Femur (tissue), 1 donor: ENCODE measurements at regions not wholly inside any gene's neighbourhood (a gene's known extent, or its start where the extent isn't known, plus 50 kb on each side); places are given as distances from the start of the nearest gene placed in this dataset.

Experiments used
- DNase-seq: peaks from one replicate; pipeline ENCODE4 v3.0.0-alpha.2; 2017

- DNase-seq, result no peak
These were observed 199.8 kb upstream of the ZIC3 start for GRCh38 chrX:137366018-137366633.

GRCh38 chrX:137363559-137363958, 202.4 kb upstream of the ZIC3 start:
- no peak for DNase-seq

GRCh38 chrX:137362583-137362982, 203.3 kb upstream of the ZIC3 start:
- no peak for DNase-seq

GRCh38 chrX:137354851-137355250, 211.1 kb upstream of the ZIC3 start:
- DNase-seq, result no peak

- no peak for DNase-seq
These were observed 212.5 kb upstream of the ZIC3 start for GRCh38 chrX:137353404-137353803.

- no peak for DNase-seq
These were observed 213.7 kb upstream of the ZIC3 start for GRCh38 chrX:137352101-137352660.

GRCh38 chrX:137342969-137343368, 223.0 kb upstream of the ZIC3 start:
- DNase-seq, result no peak

GRCh38 chrX:137313627-137314026, 252.3 kb upstream of the ZIC3 start:
- DNase-seq, result no peak

- DNase-seq, result no peak
These were observed 260.5 kb upstream of the ZIC3 start for GRCh38 chrX:137305404-137305803.

- no peak for DNase-seq
These were observed 263.4 kb upstream of the GPR101 start for GRCh38 chrX:137297167-137297566.

- no peak for DNase-seq
These were observed 256.2 kb upstream of the GPR101 start for GRCh38 chrX:137290011-137290410.

GRCh38 chrX:137287191-137287590, 253.4 kb upstream of the GPR101 start:
- DNase-seq, result no peak

- DNase-seq, result no peak
These were observed 252.6 kb upstream of the GPR101 start for GRCh38 chrX:137286423-137286822.

- no peak for DNase-seq
These were observed 245.0 kb upstream of the GPR101 start for GRCh38 chrX:137278825-137279224.

GRCh38 chrX:137263374-137263773, 229.6 kb upstream of the GPR101 start:
- no peak for DNase-seq

- DNase-seq, result no peak
These were observed 211.4 kb upstream of the GPR101 start for GRCh38 chrX:137245183-137245582.

GRCh38 chrX:137236837-137237236, 203.0 kb upstream of the GPR101 start:
- no peak for DNase-seq

- no peak for DNase-seq
These were observed 201.0 kb upstream of the GPR101 start for GRCh38 chrX:137234651-137235402.

- no peak for DNase-seq
These were observed 199.7 kb upstream of the GPR101 start for GRCh38 chrX:137233478-137233877.

GRCh38 chrX:137227151-137227550, 193.4 kb upstream of the GPR101 start:
- peak; percentile 61 for DNase-seq

GRCh38 chrX:137215467-137215866, 181.7 kb upstream of the GPR101 start:
- DNase-seq, result no peak

- DNase-seq, result no peak
These were observed 178.4 kb upstream of the GPR101 start for GRCh38 chrX:137212078-137212632.

GRCh38 chrX:137198040-137198439, 164.2 kb upstream of the GPR101 start:
- DNase-seq, result no peak

GRCh38 chrX:137195991-137196390, 162.2 kb upstream of the GPR101 start:
- no peak for DNase-seq
